H1 (cell line): ENCODE measurements at regions not wholly inside any gene's neighbourhood (a gene's known extent, or its start where the extent isn't known, plus 50 kb on each side); places are given as distances from the start of the nearest gene placed in this dataset.

ENCODE experiments used
- CTCF ChIA-PET: fragments of 300-600 bp; sonication (Branson Sonifier 250); formaldehyde crosslinking; loops from one replicate; lab custom pipeline; 2021; ENCODE audit not compliant: partially characterized antibody; lab: Charles Lee
- POLR2A ChIA-PET: fragments of 300-600 bp; sonication (Branson Sonifier 250); formaldehyde crosslinking; loops from one replicate; lab custom pipeline; 2021; ENCODE audit warnings: inconsistent platforms; ENCODE audit not compliant: partially characterized antibody; lab: Charles Lee
- DNase-seq, 2 experiments: peaks; one replicate each; pipeline versions ENCODE4 v3.0.0 to v3.0.0-alpha.2; 2010 to 2022; ENCODE audit warnings: low spot score in 2 of 2, low read depth in 1 of 2, mixed read lengths in 1 of 2
- FAIRE-seq: peaks from 2 replicates; lab custom pipeline; 2011; peaks lifted over from hg19 to GRCh38; lab: Jason Lieb, UNC
- H2AFZ ChIP-seq: 2 replicates; pipeline ENCODE4 v1.8.1; 2012; ENCODE audit warnings: low read length, inconsistent platforms
- H2AK5ac ChIP-seq: 2 replicates; pipeline ENCODE4 v1.6.1; 2013; ENCODE audit warnings: low read depth, low read length
- H2BK120ac ChIP-seq: replicated peaks from 2 replicates; pipeline ENCODE3; 2013; ENCODE audit warnings: low read depth, low read length, inconsistent platforms
- H2BK12ac ChIP-seq: 2 replicates; pipeline ENCODE4 v1.6.1; 2013; ENCODE audit warnings: low read depth, low read length
- H2BK15ac ChIP-seq: 2 replicates; pipeline ENCODE4 v1.6.1; 2013; ENCODE audit warnings: low read length
- H2BK20ac ChIP-seq: 2 replicates; pipeline ENCODE4 v1.6.1; 2013; ENCODE audit warnings: low read length
- H2BK5ac ChIP-seq: 2 replicates; pipeline ENCODE4 v1.6.1; 2013; ENCODE audit warnings: low read depth, low read length
- H3K14ac ChIP-seq: 2 replicates; pipeline ENCODE4 v1.6.1; 2013; ENCODE audit warnings: inconsistent platforms; ENCODE audit not compliant: insufficient read length
- H3K18ac ChIP-seq: 2 replicates; pipeline ENCODE4 v1.6.1; 2013; ENCODE audit warnings: low read length; ENCODE audit errors: extremely low read depth
- H3K23ac ChIP-seq: 2 replicates; pipeline ENCODE4 v1.6.1; 2013; ENCODE audit warnings: inconsistent platforms; ENCODE audit not compliant: insufficient read length
- H3K23me2 ChIP-seq: 2 replicates; pipeline ENCODE4 v1.6.1; 2013; ENCODE audit warnings: low read depth, low read length
- H3K27ac ChIP-seq: 2 replicates; pipeline ENCODE4 v1.6.1; 2011; ENCODE audit warnings: low read depth, low read length, inconsistent platforms
- H3K27me3 ChIP-seq, 4 experiments: replicated peaks in 1 of 4; 1 replicate in 1 of 4; 2 replicates in 3 of 4; pipeline versions ENCODE4 v1.6.1 to v1.8.1; 2011 to 2013; ENCODE audit warnings: low read length in 3 of 4, mild to moderate bottlenecking in 3 of 4, inconsistent platforms in 2 of 4, mixed read lengths in 2 of 4, moderate library complexity in 1 of 4; ENCODE audit not compliant: control insufficient read depth in 3 of 4, insufficient read depth in 3 of 4; ENCODE audit errors: extremely low read depth in 1 of 4
- H3K36me3 ChIP-seq, 4 experiments: 2 replicates each; pipeline versions ENCODE4 v1.6.1 to v1.8.1; 2011 to 2013; ENCODE audit warnings: mild to moderate bottlenecking in 4 of 4, low read length in 3 of 4, moderate library complexity in 2 of 4, control low read depth in 1 of 4, inconsistent platforms in 1 of 4; ENCODE audit not compliant: insufficient read depth in 4 of 4, control insufficient read depth in 2 of 4
- H3K4ac ChIP-seq: replicated peaks from 2 replicates; pipeline ENCODE3; 2013; ENCODE audit warnings: low read length, low read depth, mixed read lengths, inconsistent platforms; ENCODE audit not compliant: insufficient read length
- H3K4me1 ChIP-seq, 4 experiments: replicated peaks in 1 of 4; 1 replicate in 1 of 4; 2 replicates in 3 of 4; pipeline versions ENCODE4 v1.6.1 to v1.8.1; 2011 to 2013; ENCODE audit warnings: low read length in 3 of 4, inconsistent platforms in 2 of 4, mixed read lengths in 1 of 4; ENCODE audit not compliant: insufficient read depth in 4 of 4, control insufficient read depth in 3 of 4
- H3K4me2 ChIP-seq, 2 experiments: 2 replicates each; pipeline versions ENCODE4 v1.6.1 to v1.8.1; 2011 to 2013; ENCODE audit warnings: low read depth in 2 of 2, low read length in 2 of 2, control low read depth in 1 of 2, inconsistent platforms in 1 of 2, mild to moderate bottlenecking in 1 of 2; ENCODE audit not compliant: insufficient read depth in 1 of 2
- H3K4me3 ChIP-seq, 4 experiments: fragments of 200-600, 300-600 bp in 1 of 4; sonication (generic), shearing (Covaris generic), sonication (Bioruptor Twin) in 1 of 4; 2 replicates each; pipeline versions ENCODE4 v1.5.1 to v1.8.1; 2011 to 2016; ENCODE audit warnings: low read length in 4 of 4, low read depth in 3 of 4, control low read depth in 2 of 4, inconsistent platforms in 2 of 4, mild to moderate bottlenecking in 2 of 4, mixed read lengths in 1 of 4, moderate library complexity in 1 of 4; ENCODE audit not compliant: insufficient read depth in 2 of 4; ENCODE audit errors: extremely low read depth in 1 of 4
- H3K56ac ChIP-seq: replicated peaks from 2 replicates; pipeline ENCODE3; 2013; ENCODE audit warnings: low read depth, mild to moderate bottlenecking, mixed read lengths, low read length, inconsistent platforms; ENCODE audit not compliant: insufficient read length
- H3K79me1 ChIP-seq: 2 replicates; pipeline ENCODE4 v1.6.1; 2013; ENCODE audit warnings: low read depth, low read length, control low read depth
- H3K79me2 ChIP-seq, 2 experiments: 2 replicates each; pipeline versions ENCODE4 v1.6.1 to v1.8.1; 2012 to 2013; ENCODE audit warnings: low read length in 2 of 2, mild to moderate bottlenecking in 2 of 2, inconsistent platforms in 1 of 2; ENCODE audit not compliant: insufficient read depth in 2 of 2, control insufficient read depth in 1 of 2
- H3K9ac ChIP-seq, 4 experiments: replicated peaks in 1 of 4; 1 replicate in 1 of 4; 2 replicates in 3 of 4; pipeline versions ENCODE4 v1.6.1 to v1.8.1; 2011 to 2013; ENCODE audit warnings: low read depth in 3 of 4, low read length in 3 of 4, control low read depth in 2 of 4, mild to moderate bottlenecking in 2 of 4, moderate library complexity in 2 of 4, inconsistent platforms in 1 of 4; ENCODE audit errors: extremely low read depth in 1 of 4
- H3K9me3 ChIP-seq, 2 experiments: 2 replicates each; pipeline versions ENCODE4 v1.6.1 to v1.8.1; 2012 to 2013; ENCODE audit warnings: mild to moderate bottlenecking in 2 of 2, moderate library complexity in 2 of 2, control low read depth in 1 of 2, inconsistent platforms in 1 of 2, low read depth in 1 of 2, low read length in 1 of 2, mixed read lengths in 1 of 2; ENCODE audit not compliant: insufficient read depth in 2 of 2
- H4K20me1 ChIP-seq, 2 experiments: replicated peaks in 1 of 2; 2 replicates each; pipeline versions ENCODE3 to v1.8.1; 2011 to 2013; ENCODE audit warnings: inconsistent platforms in 2 of 2, low read length in 2 of 2, mild to moderate bottlenecking in 1 of 2; ENCODE audit not compliant: insufficient read depth in 2 of 2, control insufficient read depth in 1 of 2
- H4K5ac ChIP-seq: 2 replicates; pipeline ENCODE4 v1.6.1; 2013; ENCODE audit warnings: low read length, low read depth, mixed read lengths, inconsistent platforms; ENCODE audit not compliant: insufficient read length
- H4K8ac ChIP-seq: 2 replicates; pipeline ENCODE4 v1.8.0; 2013; ENCODE audit warnings: mild to moderate bottlenecking, moderate library complexity, low read length, inconsistent platforms; ENCODE audit not compliant: insufficient read depth; ENCODE audit errors: extremely low read depth
- H4K91ac ChIP-seq: replicated peaks from 2 replicates; pipeline ENCODE3; 2013; ENCODE audit warnings: low read length, mixed read lengths, inconsistent platforms; ENCODE audit not compliant: insufficient read length
- CHD2 ChIP-seq: IDR thresholded peaks from 2 replicates; pipeline ENCODE4 v1.6.1; 2012; ENCODE audit warnings: low read length, improper control_type of control experiment
- GTF2F1 ChIP-seq: IDR thresholded peaks from 2 replicates; pipeline ENCODE4 v1.6.1; 2012; ENCODE audit warnings: low read depth, low read length, improper control_type of control experiment, borderline replicate concordance
- HDAC2 ChIP-seq, 2 experiments: fragments of 300-600 bp in 1 of 2; sonication (generic) in 1 of 2; IDR thresholded peaks; 2 replicates each; pipeline ENCODE4 v1.6.1; 2011 to 2012; ENCODE audit warnings: low read depth in 2 of 2, low read length in 2 of 2, mild to moderate bottlenecking in 2 of 2, moderate library complexity in 2 of 2, borderline replicate concordance in 1 of 2, inconsistent platforms in 1 of 2
- KDM4A ChIP-seq: IDR thresholded peaks from one replicate; pipeline ENCODE4 v1.7.1; 2012; ENCODE audit warnings: low read depth, mild to moderate bottlenecking, moderate library complexity, low read length, inconsistent platforms; ENCODE audit not compliant: severe bottlenecking
- MAX ChIP-seq: IDR thresholded peaks from 2 replicates; pipeline ENCODE4 v1.6.1; 2012; ENCODE audit warnings: inconsistent platforms
- PHF8 ChIP-seq: fragments of 200-600 bp; sonication (generic); conservative IDR thresholded peaks from 2 replicates; pipeline ENCODE4 v1.7.1; 2012; ENCODE audit warnings: low read depth, mild to moderate bottlenecking, inconsistent platforms, low read length, moderate library complexity
- POLR2A ChIP-seq, 2 experiments: IDR thresholded peaks; 1 replicate in 1 of 2; 2 replicates in 1 of 2; pipeline ENCODE4 v1.6.1; 2011; ENCODE audit warnings: low read depth in 2 of 2, low read length in 2 of 2, mild to moderate bottlenecking in 2 of 2; ENCODE audit errors: control extremely low read depth in 1 of 2
- SP1 ChIP-seq: IDR thresholded peaks from 2 replicates; pipeline ENCODE4 v1.6.1; 2011; ENCODE audit warnings: low read depth, low read length
- TAF1 ChIP-seq: IDR thresholded peaks from 2 replicates; pipeline ENCODE4 v1.6.1; 2011; ENCODE audit warnings: mild to moderate bottlenecking, low read depth, low read length
- TBP ChIP-seq: IDR thresholded peaks from 2 replicates; pipeline ENCODE4 v1.6.1; 2011; ENCODE audit warnings: low read depth, low read length, improper control_type of control experiment
- YY1 ChIP-seq: IDR thresholded peaks from 2 replicates; pipeline ENCODE4 v1.6.1; 2011; ENCODE audit warnings: low read depth, mild to moderate bottlenecking, low read length
- WGBS, 2 experiments: shearing (Covaris generic) in 1 of 2; methylation state at CpG; one replicate each; pipeline versions ENCODE4 v1.1.6 to v1.1.7; 2013 to 2015; ENCODE audit warnings: low lambda C conversion rate in 2 of 2, mixed read lengths in 2 of 2, inconsistent platforms in 1 of 2, low coverage in 1 of 2, missing lambda C conversion rate in 1 of 2; ENCODE audit not compliant: insufficient replicate concordance in 2 of 2, insufficient coverage in 1 of 2, insufficient read length in 1 of 2; ENCODE audit errors: extremely low coverage in 1 of 2, missing lambda C conversion rate in 1 of 2; 5-methylcytosine and 5-hydroxymethylcytosine counted together

GRCh38 chr11:15650105-15650938, 535.6 kb downstream of the INSC start:
- H3K27ac ChIP-seq: no peak overlapping the region
- H3K23ac ChIP-seq: no peak overlapping the region
- no peak overlapping the region for H3K56ac ChIP-seq
- no peak overlapping the region for H2BK5ac ChIP-seq
- H3K23me2 ChIP-seq: no peaks in the 10 kb centered on the region; the same call in 1 of the 2 replicates
- no peaks in the 10 kb centered on the region for H3K79me1 ChIP-seq
- peak overlapping the region in 3 of 4 experiments; percentile 16 to 50 (median 24); a peak in 4 of 8 replicates for H3K4me3 ChIP-seq
- H4K20me1 ChIP-seq: no peaks in the 10 kb centered on the region
- ChIA-PET POLR2A (no interaction called here), CTCF (interaction anchor here (0.6 to 8.7 kb wide), 49 partner anchors 10 to 740 kb away, joined by 3 to 79 read pairs (median 3); no protein-coding TSS in a partner anchor)
- no peak for FAIRE-seq
- WGBS, 2 experiments: 20% methylated on average over 29 of the region's 41 CpGs; no CpG with 5 or more reads in 1 of the 2 experiments
- H3K9me3 ChIP-seq: no peaks in the 10 kb centered on the region
- H3K27me3 ChIP-seq: peaks cover 0 to 4% (median 0%) of the 10 kb centered on the region in 4 experiments; a peak in 1 of 7 replicates
- H3K79me2 ChIP-seq: no peaks in the 10 kb centered on the region
- no peak overlapping the region for H2BK120ac ChIP-seq
- DNase-seq: peak; percentile 86 to 99
- H3K4me1 ChIP-seq: peaks cover 3 to 13% (median 4%) of the 10 kb centered on the region in 4 experiments
- no peak overlapping the region for H3K9ac ChIP-seq
- H3K18ac ChIP-seq: peak overlapping the region; percentile 48; the same call in 1 of the 2 replicates
- H2BK12ac ChIP-seq: no peak overlapping the region
- H3K4ac ChIP-seq: peak overlapping the region; percentile 16
- H4K8ac ChIP-seq: no peak overlapping the region
- peak overlapping the region; percentile 80; the same call in 1 of the 2 replicates for H2BK20ac ChIP-seq
- H2AFZ ChIP-seq: 0 out of 2 replicates have a peak overlapping the region, but pooled peaks have one; percentile 47
- no peak overlapping the region for H2AK5ac ChIP-seq
- no peak overlapping the region for H3K14ac ChIP-seq
- no peak overlapping the region for H4K91ac ChIP-seq
- H2BK15ac ChIP-seq: no peak overlapping the region
- H4K5ac ChIP-seq: no peak overlapping the region
- no peaks in the 10 kb centered on the region for H3K36me3 ChIP-seq
- H3K4me2 ChIP-seq: peak overlapping the region; percentile 18 to 55; a peak in 3 of 4 replicates
- TF ChIP-seq MAX (peak; percentile 64; the same call in 1 of the 2 replicates), TAF1 (no peak), YY1 (peak; percentile 72; the same call in 1 of the 2 replicates), TBP (peak; percentile 6; the same call in 1 of the 2 replicates), KDM4A (peak; percentile 41), SP1 (0 out of 2 replicates have a peak, but pooled peaks have one; percentile 29), POLR2A (IDR thresholded peaks at IDR 0.05; ENCODE audit: control extremely low read depth in 1 of 2, low read depth in 2 of 2, low read length in 2 of 2) (0 out of 3 replicates have a peak, but pooled peaks of 1 of the 2 experiments have one; percentile 40), GTF2F1 (no peak), PHF8 (no peak), HDAC2 (IDR thresholded peaks at IDR 0.05; ENCODE audit: borderline replicate concordance in 1 of 2, low read depth in 2 of 2, low read length in 2 of 2) (0 out of 4 replicates have a peak, but pooled peaks of 1 of the 2 experiments have one; percentile 54), CHD2 (peak; percentile 70; the same call in 1 of the 2 replicates)
